ENCODE measurements at regions not wholly inside any gene's neighbourhood (a gene's known extent, or its start where the extent isn't known, plus 50 kb on each side); places are given as distances from the start of the nearest gene placed in this dataset.
"Not testable (repeated sequence)": the region's sequence is repeated elsewhere in the genome, so short reads cannot be mapped to it uniquely, and the experiment has no call there.

GRCh38 chr2:94694236-94694635 is 177.0 kb upstream of the TEKT4 start:
- TF ChIP-seq, protein P1, sequence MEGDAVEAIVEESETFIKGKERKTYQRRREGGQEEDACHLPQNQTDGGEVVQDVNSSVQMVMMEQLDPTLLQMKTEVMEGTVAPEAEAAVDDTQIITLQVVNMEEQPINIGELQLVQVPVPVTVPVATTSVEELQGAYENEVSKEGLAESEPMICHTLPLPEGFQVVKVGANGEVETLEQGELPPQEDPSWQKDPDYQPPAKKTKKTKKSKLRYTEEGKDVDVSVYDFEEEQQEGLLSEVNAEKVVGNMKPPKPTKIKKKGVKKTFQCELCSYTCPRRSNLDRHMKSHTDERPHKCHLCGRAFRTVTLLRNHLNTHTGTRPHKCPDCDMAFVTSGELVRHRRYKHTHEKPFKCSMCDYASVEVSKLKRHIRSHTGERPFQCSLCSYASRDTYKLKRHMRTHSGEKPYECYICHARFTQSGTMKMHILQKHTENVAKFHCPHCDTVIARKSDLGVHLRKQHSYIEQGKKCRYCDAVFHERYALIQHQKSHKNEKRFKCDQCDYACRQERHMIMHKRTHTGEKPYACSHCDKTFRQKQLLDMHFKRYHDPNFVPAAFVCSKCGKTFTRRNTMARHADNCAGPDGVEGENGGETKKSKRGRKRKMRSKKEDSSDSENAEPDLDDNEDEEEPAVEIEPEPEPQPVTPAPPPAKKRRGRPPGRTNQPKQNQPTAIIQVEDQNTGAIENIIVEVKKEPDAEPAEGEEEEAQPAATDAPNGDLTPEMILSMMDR (IDR thresholded peaks at IDR 0.05), result not testable (repeated sequence)
- TF ChIP-seq POLR2A, EP300 (IDR thresholded peaks at IDR 0.05): not testable (repeated sequence)

All from tibial nerve (tissue), 4 donors.